ENCODE measurements at regions not wholly inside any gene's neighbourhood (a gene's known extent, or its start where the extent isn't known, plus 50 kb on each side); places are given as distances from the start of the nearest gene placed in this dataset.

DNA sequence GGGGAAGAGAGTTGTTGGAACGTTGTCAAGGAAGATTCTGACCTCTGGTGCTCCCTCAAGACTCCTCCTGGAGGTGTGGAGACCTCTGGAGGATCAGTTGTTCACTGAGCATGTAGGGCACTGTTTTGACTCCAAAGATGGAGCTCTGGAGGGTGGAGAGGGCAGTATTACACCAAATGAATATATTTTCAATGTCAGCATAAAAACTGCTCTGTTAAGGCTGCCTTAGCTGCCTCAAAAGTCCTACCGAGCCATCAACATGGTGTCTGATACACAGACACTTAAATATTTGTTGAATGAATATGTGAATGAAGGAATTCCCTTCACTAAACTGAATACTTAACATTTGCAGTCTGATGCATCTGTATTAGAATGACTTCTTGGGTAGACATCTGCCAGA lies 144.2 kb upstream of the SPON1 start:
- H3K27me3 ChIP-seq (replicated peaks; ENCODE audit: control insufficient read depth, insufficient read depth, low read length), result no peaks in the 10 kb centered on the region
- H3K36me3 ChIP-seq (ENCODE audit: control insufficient read depth, insufficient read depth, low read length), result no peaks in the 10 kb centered on the region
- DNase-seq (ENCODE audit: extremely low read depth, insufficient read length), result no peak
- no peak for TF ChIP-seq CTCF (IDR thresholded peaks at IDR 0.05; ENCODE audit: insufficient read depth, low read length, poor library complexity, severe bottlenecking)
- H3K4me3 ChIP-seq (replicated peaks; ENCODE audit: low read depth, low read length), result no peak overlapping the region

DNA sequence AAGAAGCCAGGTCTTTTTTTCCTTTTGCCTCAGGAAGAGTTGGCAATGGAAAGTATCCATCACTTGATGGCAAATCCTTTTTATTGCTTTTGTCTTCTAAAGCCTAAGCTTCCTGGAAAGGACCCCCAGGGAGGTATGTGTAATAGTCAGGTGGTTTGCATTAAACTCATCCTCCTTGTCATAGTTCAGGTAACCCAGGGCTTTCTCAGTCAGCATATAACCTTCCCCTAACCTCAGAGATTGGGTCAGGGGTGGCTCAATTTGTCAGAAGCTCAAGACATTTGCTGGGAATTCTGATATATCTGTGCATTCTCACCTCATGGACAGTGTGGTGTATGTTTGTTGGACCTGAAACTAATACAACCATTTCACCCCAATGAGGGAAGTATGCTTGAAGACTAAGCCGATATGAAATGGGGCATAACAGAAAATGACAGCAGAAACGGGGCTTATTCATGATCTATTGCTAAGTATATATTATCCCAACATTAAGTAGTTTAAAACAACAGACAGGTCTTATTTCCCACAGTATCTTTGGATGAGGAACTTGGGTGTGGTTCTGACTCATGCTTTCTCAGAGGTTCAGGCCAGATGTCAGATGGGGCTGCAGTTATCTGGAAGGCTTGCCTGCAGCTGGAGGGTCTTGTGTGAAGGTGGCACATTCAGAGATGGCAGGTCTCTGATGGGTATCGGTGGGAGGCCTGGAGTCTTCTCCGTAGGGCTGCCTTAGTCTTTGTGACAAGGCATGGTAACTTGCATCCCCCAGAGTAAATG lies 135.8 kb upstream of the SPON1 start:
- H3K27me3 ChIP-seq (replicated peaks; ENCODE audit: control insufficient read depth, insufficient read depth, low read length), result no peaks in the 10 kb centered on the region
- no peak overlapping the region for H3K4me3 ChIP-seq (replicated peaks; ENCODE audit: low read depth, low read length)
- no peaks in the 10 kb centered on the region for H3K36me3 ChIP-seq (ENCODE audit: control insufficient read depth, insufficient read depth, low read length)
- no peak for DNase-seq (ENCODE audit: extremely low read depth, insufficient read length)
- no peak for TF ChIP-seq CTCF (IDR thresholded peaks at IDR 0.05; ENCODE audit: insufficient read depth, low read length, poor library complexity, severe bottlenecking)

DNA sequence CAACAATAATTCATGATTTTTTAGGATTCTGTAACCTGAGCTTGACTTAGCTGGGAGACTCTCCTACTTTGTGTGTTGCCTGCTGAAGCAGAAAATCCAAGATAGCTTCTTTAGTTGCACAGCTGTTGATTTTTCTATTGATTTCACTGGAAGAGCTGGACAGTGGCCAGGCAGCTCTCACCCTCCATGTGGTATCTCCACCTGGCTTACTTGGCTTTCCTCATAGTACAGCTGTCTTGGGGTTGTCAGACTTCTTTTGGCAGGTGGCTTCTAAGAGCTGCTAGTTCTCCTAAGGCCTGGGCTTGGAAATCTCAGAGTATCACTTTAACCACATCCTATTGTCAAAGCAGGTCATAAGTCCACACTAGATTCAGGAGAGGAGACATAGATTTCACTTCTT lies 130.8 kb upstream of the SPON1 start:
- Histone ChIP-seq H3K4me3 (replicated peaks; ENCODE audit: low read depth, low read length) (no peak overlapping the region), H3K27me3 (replicated peaks; ENCODE audit: control insufficient read depth, insufficient read depth, low read length) (no peaks in the 10 kb centered on the region), H3K36me3 (ENCODE audit: control insufficient read depth, insufficient read depth, low read length) (no peaks in the 10 kb centered on the region)
- no peak for DNase-seq (ENCODE audit: extremely low read depth, insufficient read length)
- no peak for TF ChIP-seq CTCF (IDR thresholded peaks at IDR 0.05; ENCODE audit: insufficient read depth, low read length, poor library complexity, severe bottlenecking)

- Histone ChIP-seq H3K27me3 (replicated peaks; ENCODE audit: control insufficient read depth, insufficient read depth, low read length) (no peaks in the 10 kb centered on the region; the same call in 1 of the 2 replicates), H3K4me3 (replicated peaks; ENCODE audit: low read depth, low read length) (no peak overlapping the region), H3K36me3 (ENCODE audit: control insufficient read depth, insufficient read depth, low read length) (no peaks in the 10 kb centered on the region)
- peak; percentile 29 for TF ChIP-seq CTCF (IDR thresholded peaks at IDR 0.05; ENCODE audit: insufficient read depth, low read length, poor library complexity, severe bottlenecking)
- no peak for DNase-seq (ENCODE audit: extremely low read depth, insufficient read length)
These were observed 128.1 kb upstream of the SPON1 start for GRCh38 chr11:13834463-13834862.

GRCh38 chr11:13836666-13837065 lies 125.9 kb upstream of the SPON1 start:
- TF ChIP-seq CTCF (IDR thresholded peaks at IDR 0.05; ENCODE audit: insufficient read depth, low read length, poor library complexity, severe bottlenecking), result no peak
- Histone ChIP-seq H3K27me3 (replicated peaks; ENCODE audit: control insufficient read depth, insufficient read depth, low read length) (no peaks in the 10 kb centered on the region; the same call in 1 of the 2 replicates), H3K4me3 (replicated peaks; ENCODE audit: low read depth, low read length) (no peak overlapping the region), H3K36me3 (ENCODE audit: control insufficient read depth, insufficient read depth, low read length) (no peaks in the 10 kb centered on the region)
- DNase-seq (ENCODE audit: extremely low read depth, insufficient read length), result no peak

All from GM06990 (cell line).